DOHH2 (cell line): ENCODE measurements at regions not wholly inside any gene's neighbourhood (a gene's known extent, or its start where the extent isn't known, plus 50 kb on each side); places are given as distances from the start of the nearest gene placed in this dataset.

ENCODE experiments used
- EZH2phosphoT487 ChIP-seq: fragments of 200-600 bp; sonication (generic); IDR thresholded peaks from 2 replicates; pipeline ENCODE4 v1.6.1; 2017; ENCODE audit warnings: borderline replicate concordance, mild to moderate bottlenecking, antibody characterized with exemption, low read length, moderate library complexity, mixed read lengths
- TF ChIP-seq, protein P1 (sequence below): fragments of 200-600 bp; sonication (generic); IDR thresholded peaks from one replicate; pipeline ENCODE4 v1.5.1; 2014; ENCODE audit warnings: antibody characterized with exemption, mild to moderate bottlenecking, low read depth, low read length; ENCODE audit not compliant: poor library complexity, severe bottlenecking

DNA sequence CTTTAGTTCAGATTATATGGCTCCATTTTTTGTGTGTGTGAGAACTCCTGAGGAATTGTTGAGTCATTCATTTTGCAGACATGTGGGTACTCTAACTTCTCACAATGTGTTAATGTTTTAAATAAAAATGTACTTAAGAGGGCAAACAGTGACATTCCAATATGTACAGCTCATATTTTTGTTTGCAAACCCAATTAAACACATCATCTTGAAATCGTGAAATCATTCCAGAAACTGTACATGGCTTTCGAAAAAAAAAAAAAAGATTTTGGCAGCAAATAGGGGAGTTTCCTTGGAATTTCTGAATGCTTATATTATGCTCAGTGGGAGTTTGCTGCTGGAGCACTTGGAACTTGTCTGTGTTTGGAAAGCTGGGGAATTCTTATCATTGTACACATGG is 85.0 kb downstream of the HPGD start:
- TF ChIP-seq, protein P1, sequence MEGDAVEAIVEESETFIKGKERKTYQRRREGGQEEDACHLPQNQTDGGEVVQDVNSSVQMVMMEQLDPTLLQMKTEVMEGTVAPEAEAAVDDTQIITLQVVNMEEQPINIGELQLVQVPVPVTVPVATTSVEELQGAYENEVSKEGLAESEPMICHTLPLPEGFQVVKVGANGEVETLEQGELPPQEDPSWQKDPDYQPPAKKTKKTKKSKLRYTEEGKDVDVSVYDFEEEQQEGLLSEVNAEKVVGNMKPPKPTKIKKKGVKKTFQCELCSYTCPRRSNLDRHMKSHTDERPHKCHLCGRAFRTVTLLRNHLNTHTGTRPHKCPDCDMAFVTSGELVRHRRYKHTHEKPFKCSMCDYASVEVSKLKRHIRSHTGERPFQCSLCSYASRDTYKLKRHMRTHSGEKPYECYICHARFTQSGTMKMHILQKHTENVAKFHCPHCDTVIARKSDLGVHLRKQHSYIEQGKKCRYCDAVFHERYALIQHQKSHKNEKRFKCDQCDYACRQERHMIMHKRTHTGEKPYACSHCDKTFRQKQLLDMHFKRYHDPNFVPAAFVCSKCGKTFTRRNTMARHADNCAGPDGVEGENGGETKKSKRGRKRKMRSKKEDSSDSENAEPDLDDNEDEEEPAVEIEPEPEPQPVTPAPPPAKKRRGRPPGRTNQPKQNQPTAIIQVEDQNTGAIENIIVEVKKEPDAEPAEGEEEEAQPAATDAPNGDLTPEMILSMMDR: no peak
- no peak for TF ChIP-seq EZH2phosphoT487
